ENCODE measurements at regions not wholly inside any gene's neighbourhood (a gene's known extent, or its start where the extent isn't known, plus 50 kb on each side); places are given as distances from the start of the nearest gene placed in this dataset.
"Not testable (repeated sequence)": the region's sequence is repeated elsewhere in the genome, so short reads cannot be mapped to it uniquely, and the experiment has no call there.

GRCh38 chr3:166593776-166594175 is 756.6 kb upstream of the BCHE start:
- no peak for DNase-seq
- H3K4me3 Mint-ChIP-seq: no peak overlapping the region
- H3K27ac Mint-ChIP-seq: no peak overlapping the region
- no peaks in the 10 kb centered on the region for H3K4me1 ChIP-seq (ENCODE audit: insufficient read depth, low read length)
- H3K4me3 ChIP-seq (ENCODE audit: low read length): no peak overlapping the region
- no peak overlapping the region for H3K27ac ChIP-seq (ENCODE audit: low read depth, low read length)
- no peaks in the 10 kb centered on the region for H3K27me3 ChIP-seq (ENCODE audit: insufficient read depth, low read length, poor library complexity, severe bottlenecking)
- H3K27me3 Mint-ChIP-seq: no peaks in the 10 kb centered on the region
- H3K36me3 ChIP-seq (ENCODE audit: insufficient read depth, low read length): no peaks in the 10 kb centered on the region
- peaks cover 4 to 14% (median 13%) of the 10 kb centered on the region in 5 donors for H3K9me3 Mint-ChIP-seq
- CTCF ChIA-PET: no interaction called here
- POLR2A ChIA-PET: no interaction called here
- H3K4me1 Mint-ChIP-seq: no peaks in the 10 kb centered on the region
- no peaks in the 10 kb centered on the region for H3K9me3 ChIP-seq (ENCODE audit: low read length)
- H3K36me3 Mint-ChIP-seq: no peaks in the 10 kb centered on the region

GRCh38 chr3:166582236-166582635 is 745.0 kb upstream of the BCHE start:
- no peaks in the 10 kb centered on the region for H3K27me3 Mint-ChIP-seq

DNA sequence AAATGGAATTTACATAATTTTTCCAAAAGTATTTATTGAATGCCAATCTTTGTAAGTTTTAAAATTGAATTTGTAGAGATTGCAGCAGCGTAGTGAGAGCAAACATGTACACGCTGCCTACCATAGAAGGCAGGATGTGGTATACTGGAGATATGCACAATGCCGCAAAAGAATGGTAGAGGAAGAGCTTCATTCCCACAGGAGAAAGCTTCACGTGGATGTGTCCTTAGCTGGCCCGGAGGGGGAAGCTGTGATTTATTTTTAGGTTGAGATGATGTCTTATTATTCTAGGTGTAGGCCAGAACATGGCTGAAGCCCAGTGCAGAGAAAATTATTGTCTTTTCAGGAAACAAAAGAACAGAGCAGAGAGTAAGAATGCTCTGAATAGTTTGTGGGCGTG is 743.3 kb upstream of the BCHE start:
- H3K27ac ChIP-seq (ENCODE audit: low read depth, low read length): no peak overlapping the region
- ChIA-PET POLR2A (no interaction called here), CTCF (no interaction called here)
- Mint-ChIP-seq H3K36me3 (no peaks in the 10 kb centered on the region), H3K27ac (no peak overlapping the region), H3K27me3 (no peaks in the 10 kb centered on the region), H3K4me1 (no peaks in the 10 kb centered on the region), H3K9me3 (peaks cover 0 to 15% (median 4%) of the 10 kb centered on the region in 5 donors), H3K4me3 (no peak overlapping the region)
- no peaks in the 10 kb centered on the region for H3K27me3 ChIP-seq (ENCODE audit: insufficient read depth, low read length, poor library complexity, severe bottlenecking)
- H3K4me3 ChIP-seq (ENCODE audit: low read length): no peak overlapping the region
- H3K9me3 ChIP-seq (ENCODE audit: low read length): no peaks in the 10 kb centered on the region
- no peaks in the 10 kb centered on the region for H3K4me1 ChIP-seq (ENCODE audit: insufficient read depth, low read length)
- no peak for DNase-seq
- H3K36me3 ChIP-seq (ENCODE audit: insufficient read depth, low read length): no peaks in the 10 kb centered on the region

More at GRCh38 chr3:166582236-166582635, 745.0 kb upstream of the BCHE start:
- Mint-ChIP-seq H3K4me1 (no peaks in the 10 kb centered on the region), H3K36me3 (no peaks in the 10 kb centered on the region), H3K9me3 (peaks cover 0 to 19% (median 13%) of the 10 kb centered on the region in 5 donors), H3K4me3 (no peak overlapping the region), H3K27ac (no peak overlapping the region)
- Histone ChIP-seq H3K4me1 (ENCODE audit: insufficient read depth, low read length) (no peaks in the 10 kb centered on the region), H3K27me3 (ENCODE audit: insufficient read depth, low read length, poor library complexity, severe bottlenecking) (no peaks in the 10 kb centered on the region), H3K36me3 (ENCODE audit: insufficient read depth, low read length) (no peaks in the 10 kb centered on the region), H3K4me3 (ENCODE audit: low read length) (no peak overlapping the region), H3K27ac (ENCODE audit: low read depth, low read length) (no peak overlapping the region), H3K9me3 (ENCODE audit: low read length) (no peaks in the 10 kb centered on the region)
- no peak for DNase-seq
- ChIA-PET CTCF (no interaction called here), POLR2A (no interaction called here)

GRCh38 chr3:166575161-166575560 is 737.9 kb upstream of the BCHE start:
- peaks cover 2 to 11% (median 4%) of the 10 kb centered on the region in 5 donors for H3K9me3 Mint-ChIP-seq
- H3K4me3 ChIP-seq (ENCODE audit: low read length): no peak overlapping the region
- no peak for DNase-seq
- ChIA-PET POLR2A (no interaction called here), CTCF (no interaction called here)
- no peaks in the 10 kb centered on the region for H3K27me3 Mint-ChIP-seq
- H3K27ac Mint-ChIP-seq: no peak overlapping the region
- no peaks in the 10 kb centered on the region for H3K4me1 Mint-ChIP-seq
- no peaks in the 10 kb centered on the region for H3K36me3 ChIP-seq (ENCODE audit: insufficient read depth, low read length)
- H3K27ac ChIP-seq (ENCODE audit: low read depth, low read length): no peak overlapping the region
- no peak overlapping the region for H3K4me3 Mint-ChIP-seq
- H3K36me3 Mint-ChIP-seq: no peaks in the 10 kb centered on the region
- H3K9me3 ChIP-seq (ENCODE audit: low read length): no peaks in the 10 kb centered on the region
- no peaks in the 10 kb centered on the region for H3K4me1 ChIP-seq (ENCODE audit: insufficient read depth, low read length)
- no peaks in the 10 kb centered on the region for H3K27me3 ChIP-seq (ENCODE audit: insufficient read depth, low read length, poor library complexity, severe bottlenecking)

DNA sequence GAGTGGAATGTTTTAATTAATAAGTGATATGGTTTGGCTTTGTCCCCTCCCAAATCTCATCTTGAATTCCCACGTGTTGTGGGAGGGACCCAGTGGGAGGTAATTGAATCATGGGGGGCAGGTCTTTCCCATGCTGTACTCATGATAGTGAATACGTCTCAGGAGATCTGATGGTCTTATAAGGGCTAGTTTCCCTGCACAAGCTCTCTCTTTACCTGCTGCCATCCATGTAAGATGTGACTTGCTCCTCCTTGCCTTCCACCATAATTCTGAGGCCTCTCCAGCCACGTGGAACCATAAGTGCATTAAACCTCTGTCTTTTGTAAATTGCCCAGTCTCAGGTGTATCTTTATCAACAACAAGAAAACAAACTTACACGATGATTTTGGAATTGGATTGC is 734.5 kb upstream of the BCHE start:
- H3K4me1 Mint-ChIP-seq; H3K4me3 ChIP-seq (ENCODE audit: low read length); H3K9me3 ChIP-seq (ENCODE audit: low read length); DNase-seq; POLR2A ChIA-PET; H3K4me1 ChIP-seq (ENCODE audit: insufficient read depth, low read length); H3K4me3 Mint-ChIP-seq; CTCF ChIA-PET; H3K27me3 Mint-ChIP-seq; H3K36me3 ChIP-seq (ENCODE audit: insufficient read depth, low read length); H3K27me3 ChIP-seq (ENCODE audit: insufficient read depth, low read length, poor library complexity, severe bottlenecking); H3K27ac ChIP-seq (ENCODE audit: low read depth, low read length); H3K36me3 Mint-ChIP-seq; H3K27ac Mint-ChIP-seq; H3K9me3 Mint-ChIP-seq: not testable (repeated sequence)

DNA sequence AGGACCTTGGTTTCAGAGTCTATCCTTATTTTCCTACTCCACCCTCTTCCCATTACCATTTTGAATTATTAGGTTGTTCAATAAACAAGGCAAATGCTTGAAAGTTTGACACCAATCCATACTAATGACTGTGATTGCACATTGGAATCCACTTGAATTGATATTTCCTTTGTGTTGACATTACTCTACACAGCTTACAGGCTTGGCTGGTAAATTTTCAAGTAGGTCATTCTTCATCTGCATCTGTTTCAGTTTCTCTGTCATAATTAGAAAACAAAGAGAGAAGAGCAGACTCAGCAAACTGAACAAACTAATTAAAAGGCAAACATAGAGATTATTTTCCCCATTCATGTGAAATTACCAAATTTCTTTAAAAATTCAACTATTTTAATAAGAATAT is 732.9 kb upstream of the BCHE start:
- peaks cover 0 to 13% (median 4%) of the 10 kb centered on the region in 5 donors for H3K9me3 Mint-ChIP-seq
- Histone ChIP-seq H3K36me3 (ENCODE audit: insufficient read depth, low read length) (no peaks in the 10 kb centered on the region), H3K4me1 (ENCODE audit: insufficient read depth, low read length) (no peaks in the 10 kb centered on the region), H3K27ac (ENCODE audit: low read depth, low read length) (no peak overlapping the region), H3K4me3 (ENCODE audit: low read length) (no peak overlapping the region), H3K27me3 (ENCODE audit: insufficient read depth, low read length, poor library complexity, severe bottlenecking) (no peaks in the 10 kb centered on the region), H3K9me3 (ENCODE audit: low read length) (peaks cover under 1% of the 10 kb centered on the region)
- POLR2A ChIA-PET: no interaction called here
- H3K36me3 Mint-ChIP-seq: no peaks in the 10 kb centered on the region
- no peak overlapping the region for H3K27ac Mint-ChIP-seq
- H3K4me1 Mint-ChIP-seq: no peaks in the 10 kb centered on the region
- no peaks in the 10 kb centered on the region for H3K27me3 Mint-ChIP-seq
- CTCF ChIA-PET: no interaction called here
- DNase-seq: no peak
- no peak overlapping the region for H3K4me3 Mint-ChIP-seq

GRCh38 chr3:166569589-166569988 is 732.4 kb upstream of the BCHE start:
- H3K4me3 Mint-ChIP-seq: no peak overlapping the region
- Histone ChIP-seq H3K4me1 (ENCODE audit: insufficient read depth, low read length) (no peaks in the 10 kb centered on the region), H3K36me3 (ENCODE audit: insufficient read depth, low read length) (no peaks in the 10 kb centered on the region), H3K9me3 (ENCODE audit: low read length) (peaks cover 5% of the 10 kb centered on the region), H3K4me3 (ENCODE audit: low read length) (no peak overlapping the region), H3K27ac (ENCODE audit: low read depth, low read length) (no peak overlapping the region), H3K27me3 (ENCODE audit: insufficient read depth, low read length, poor library complexity, severe bottlenecking) (no peaks in the 10 kb centered on the region)
- H3K4me1 Mint-ChIP-seq: no peaks in the 10 kb centered on the region
- peaks cover 2 to 13% (median 4%) of the 10 kb centered on the region in 5 donors for H3K9me3 Mint-ChIP-seq
- CTCF ChIA-PET: no interaction called here
- no peaks in the 10 kb centered on the region for H3K27me3 Mint-ChIP-seq
- no peak overlapping the region for H3K27ac Mint-ChIP-seq
- H3K36me3 Mint-ChIP-seq: no peaks in the 10 kb centered on the region
- POLR2A ChIA-PET: no interaction called here
- no peak for DNase-seq

- Mint-ChIP-seq H3K9me3 (peaks cover 9 to 41% (median 15%) of the 10 kb centered on the region in 5 donors), H3K27me3 (peaks cover 0 to 1% of the 10 kb centered on the region in 2 donors), H3K4me3 (no peak overlapping the region), H3K4me1 (no peaks in the 10 kb centered on the region), H3K36me3 (no peaks in the 10 kb centered on the region), H3K27ac (no peak overlapping the region)
- H3K4me1 ChIP-seq (ENCODE audit: insufficient read depth, low read length): no peaks in the 10 kb centered on the region
- ChIA-PET CTCF (no interaction called here), POLR2A (no interaction called here)
- no peak overlapping the region for H3K27ac ChIP-seq (ENCODE audit: low read depth, low read length)
- H3K9me3 ChIP-seq (ENCODE audit: low read length): peaks cover 5% of the 10 kb centered on the region
- no peaks in the 10 kb centered on the region for H3K27me3 ChIP-seq (ENCODE audit: insufficient read depth, low read length, poor library complexity, severe bottlenecking)
- DNase-seq: no peak
- H3K4me3 ChIP-seq (ENCODE audit: low read length): no peak overlapping the region
- no peaks in the 10 kb centered on the region for H3K36me3 ChIP-seq (ENCODE audit: insufficient read depth, low read length)
Measured at GRCh38 chr3:166560253-166560652, 723.0 kb upstream of the BCHE start.

GRCh38 chr3:166556955-166557354 is 719.7 kb upstream of the BCHE start:
- H3K27me3 ChIP-seq (ENCODE audit: insufficient read depth, low read length, poor library complexity, severe bottlenecking): no peaks in the 10 kb centered on the region
- CTCF ChIA-PET: no interaction called here
- no peaks in the 10 kb centered on the region for H3K4me1 ChIP-seq (ENCODE audit: insufficient read depth, low read length)
- Mint-ChIP-seq H3K36me3 (no peaks in the 10 kb centered on the region), H3K4me3 (no peak overlapping the region), H3K4me1 (no peaks in the 10 kb centered on the region), H3K9me3 (peaks cover 13 to 40% (median 16%) of the 10 kb centered on the region in 5 donors), H3K27me3 (peaks cover 0 to 1% of the 10 kb centered on the region in 2 donors), H3K27ac (no peak overlapping the region)
- no peaks in the 10 kb centered on the region for H3K36me3 ChIP-seq (ENCODE audit: insufficient read depth, low read length)
- H3K27ac ChIP-seq (ENCODE audit: low read depth, low read length): no peak overlapping the region
- no peak for DNase-seq
- no peak overlapping the region for H3K4me3 ChIP-seq (ENCODE audit: low read length)
- POLR2A ChIA-PET: no interaction called here
- no peaks in the 10 kb centered on the region for H3K9me3 ChIP-seq (ENCODE audit: low read length)

Measured in CD8-positive, alpha-beta memory T cell (primary cell).